Transverse colon (tissue), 4 donors: ENCODE measurements at regions not wholly inside any gene's neighbourhood (a gene's known extent, or its start where the extent isn't known, plus 50 kb on each side); places are given as distances from the start of the nearest gene placed in this dataset.

Experiments used
- DNase-seq: peaks from one replicate; pipeline ENCODE4 v3.0.0-alpha.2; 2019
- H3K27ac ChIP-seq, 4 donors: fragments of 200-600 bp; sonication (generic); 2 replicates each; pipeline ENCODE4 v1.5.1; 2016 to 2018; ENCODE audit warnings: inconsistent platforms in 4 of 4
- H3K27me3 ChIP-seq: fragments of 200-600 bp; sonication (generic); 2 replicates; pipeline ENCODE4 v1.5.1; 2017; ENCODE audit warnings: inconsistent platforms
- H3K36me3 ChIP-seq, 4 donors: fragments of 200-600 bp; sonication (generic); 2 replicates each; pipeline ENCODE4 v1.5.1; 2017 to 2019; ENCODE audit warnings: inconsistent platforms in 4 of 4
- H3K4me1 ChIP-seq, 4 donors: fragments of 200-600 bp; sonication (generic); 2 replicates each; pipeline ENCODE4 v1.5.1; 2017 to 2020; ENCODE audit warnings: inconsistent platforms in 4 of 4
- H3K4me3 ChIP-seq, 4 donors: fragments of 200-600 bp; sonication (generic); 1 replicate in 1 of 4; 2 replicates in 3 of 4; pipeline versions ENCODE4 v1.5.1 to v1.6.1; 2017 to 2019; ENCODE audit warnings: inconsistent platforms in 4 of 4
- H3K9me3 ChIP-seq, 2 donors: fragments of 200-600 bp; sonication (generic); 2 replicates each; pipeline ENCODE4 v1.5.1; 2017 to 2019; ENCODE audit warnings: inconsistent platforms in 2 of 2
- EP300 ChIP-seq: sonication (generic); formaldehyde crosslinking; IDR thresholded peaks from one replicate; pipeline ENCODE4 v1.6.1; 2017; ENCODE audit warnings: antibody characterized with exemption, low read depth
- POLR2A ChIP-seq: fragments of 450-650 bp; IDR thresholded peaks from one replicate; pipeline ENCODE4 v1.6.1; 2016; ENCODE audit warnings: antibody characterized with exemption, mild to moderate bottlenecking, moderate library complexity
- POLR2AphosphoS5 ChIP-seq, 3 donors: sonication (generic); formaldehyde crosslinking; IDR thresholded peaks; one replicate each; pipeline ENCODE4 v1.6.1; 2016; ENCODE audit warnings: antibody characterized with exemption in 3 of 3
- WGBS, 2 donors: methylation state at CpG; one replicate each; pipeline ENCODE4 v1.1.5; 2018; ENCODE audit warnings: low coverage in 1 of 2; 5-methylcytosine and 5-hydroxymethylcytosine counted together
- in situ Hi-C, 4 donors: fragments of 200-750 bp; cut with MboI; loops; one replicate each; pipeline versions ENCODE4 v1.15.0 to v1.15.1; 2017; ENCODE audit warnings: low sequenced_read_pairs in 3 of 4, low pct_ligation_motif_present in 1 of 4, low pct_unique_long_range_greater_than_20kb in 1 of 4
- intact Hi-C: fragments of 100-400 bp; cut with DNase I; formaldehyde crosslinking; loops from one replicate; pipeline ENCODE4 v1.15.1; 2023; ENCODE audit warnings: low total_unique reads
- TF ChIP-seq, protein P1 (sequence below), 5 experiments: fragments of 200-600 bp in 3 of 5; fragments of 450-650 bp in 2 of 5; sonication (generic) in 3 of 5; IDR thresholded peaks; 1 replicate in 2 of 5; 2 replicates in 3 of 5; pipeline ENCODE4 v1.5.1; 2016 to 2017; ENCODE audit warnings: antibody characterized with exemption in 5 of 5, inconsistent platforms in 3 of 5, mild to moderate bottlenecking in 2 of 5, moderate library complexity in 1 of 5

DNA sequence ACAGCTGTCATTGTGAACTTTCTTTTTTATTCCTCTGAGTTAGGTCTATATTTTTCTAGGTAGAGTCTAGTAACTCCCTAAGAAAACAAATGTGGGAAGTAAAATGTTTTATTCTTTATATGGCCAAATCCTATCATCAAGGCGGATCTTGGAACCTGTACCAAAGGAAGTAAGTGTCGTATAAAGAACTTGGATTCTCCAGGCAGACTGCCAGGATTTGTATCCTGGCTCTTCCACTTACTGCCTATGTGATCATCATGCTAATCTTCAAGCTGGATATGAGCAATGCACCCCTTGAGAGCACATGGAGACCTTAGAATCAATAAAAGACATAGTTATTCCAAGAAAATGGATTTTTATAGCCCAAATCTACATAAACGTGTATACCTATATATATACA lies 286.5 kb downstream of the PCDH17 start:
- DNase-seq = no peak
- no peak for TF ChIP-seq EP300
- intact Hi-C loops = no loop called here
- WGBS, 2 donors = 61 to 89% methylated on average over 3 of the region's 3 CpGs
- Histone ChIP-seq H3K27me3 (no peaks in the 10 kb centered on the region), H3K4me1 (no peaks in the 10 kb centered on the region), H3K27ac (no peak overlapping the region), H3K4me3 (no peak overlapping the region), H3K36me3 (no peaks in the 10 kb centered on the region), H3K9me3 (no peaks in the 10 kb centered on the region)
- in situ Hi-C loops = no loop called here

DNA sequence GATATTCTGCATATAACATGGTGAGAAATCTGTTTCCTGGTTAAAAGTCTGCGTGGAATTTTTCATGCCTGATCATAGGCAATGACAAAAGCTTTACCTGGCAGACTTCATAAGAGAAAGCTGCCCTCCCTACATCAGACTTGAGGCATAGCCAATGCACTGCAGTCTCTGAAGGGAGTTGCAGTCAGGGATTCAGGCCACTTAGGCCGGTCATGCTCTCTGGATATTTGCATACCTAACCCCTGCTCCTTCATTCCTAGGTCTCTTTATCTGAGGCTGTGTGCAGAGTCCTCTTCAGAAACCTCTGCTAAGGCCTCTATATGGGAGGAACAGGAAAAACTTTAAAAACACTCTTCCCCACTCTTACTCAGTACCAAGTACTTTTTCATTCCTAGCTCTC lies 287.4 kb downstream of the PCDH17 start:
- H3K9me3 ChIP-seq = no peaks in the 10 kb centered on the region
- intact Hi-C loops = no loop called here
- DNase-seq = no peak
- no peak for TF ChIP-seq EP300
- TF ChIP-seq, protein P1, sequence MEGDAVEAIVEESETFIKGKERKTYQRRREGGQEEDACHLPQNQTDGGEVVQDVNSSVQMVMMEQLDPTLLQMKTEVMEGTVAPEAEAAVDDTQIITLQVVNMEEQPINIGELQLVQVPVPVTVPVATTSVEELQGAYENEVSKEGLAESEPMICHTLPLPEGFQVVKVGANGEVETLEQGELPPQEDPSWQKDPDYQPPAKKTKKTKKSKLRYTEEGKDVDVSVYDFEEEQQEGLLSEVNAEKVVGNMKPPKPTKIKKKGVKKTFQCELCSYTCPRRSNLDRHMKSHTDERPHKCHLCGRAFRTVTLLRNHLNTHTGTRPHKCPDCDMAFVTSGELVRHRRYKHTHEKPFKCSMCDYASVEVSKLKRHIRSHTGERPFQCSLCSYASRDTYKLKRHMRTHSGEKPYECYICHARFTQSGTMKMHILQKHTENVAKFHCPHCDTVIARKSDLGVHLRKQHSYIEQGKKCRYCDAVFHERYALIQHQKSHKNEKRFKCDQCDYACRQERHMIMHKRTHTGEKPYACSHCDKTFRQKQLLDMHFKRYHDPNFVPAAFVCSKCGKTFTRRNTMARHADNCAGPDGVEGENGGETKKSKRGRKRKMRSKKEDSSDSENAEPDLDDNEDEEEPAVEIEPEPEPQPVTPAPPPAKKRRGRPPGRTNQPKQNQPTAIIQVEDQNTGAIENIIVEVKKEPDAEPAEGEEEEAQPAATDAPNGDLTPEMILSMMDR (IDR thresholded peaks at IDR 0.05) = no peak
- TF ChIP-seq POLR2AphosphoS5 (IDR thresholded peaks at IDR 0.05) = no peak
- TF ChIP-seq POLR2A = no peak
- no peaks in the 10 kb centered on the region for H3K4me1 ChIP-seq
- no peak overlapping the region for H3K27ac ChIP-seq
- no peaks in the 10 kb centered on the region for H3K27me3 ChIP-seq
- WGBS, 2 donors = 83 to 100% methylated on average over 1 to 2 of the region's 2 CpGs
- in situ Hi-C loops = no loop called here
- no peak overlapping the region for H3K4me3 ChIP-seq
- no peaks in the 10 kb centered on the region for H3K36me3 ChIP-seq

DNA sequence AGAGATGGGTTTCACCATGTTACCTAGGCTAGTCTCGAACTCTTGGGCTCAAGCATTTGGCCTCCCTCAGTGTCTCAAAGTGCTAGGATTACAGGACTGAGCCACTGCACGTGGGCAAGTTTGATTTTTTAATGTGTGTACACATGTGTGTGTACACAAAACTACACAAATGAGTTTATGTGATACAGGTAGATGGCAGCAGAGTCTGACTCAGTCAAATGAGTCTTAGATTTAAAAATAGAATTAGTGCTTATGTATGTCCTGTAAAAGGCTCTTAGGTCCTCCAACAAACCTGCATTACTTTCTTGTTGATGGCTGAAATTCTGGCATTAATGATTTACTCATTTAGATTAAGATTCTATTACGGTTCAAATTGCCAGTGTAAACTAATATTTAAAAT lies 293.7 kb downstream of the PCDH17 start:
- WGBS, 2 donors = 52 to 68% methylated on average over 2 to 3 of the region's 3 CpGs
- Histone ChIP-seq H3K4me1 (no peaks in the 10 kb centered on the region), H3K4me3 (no peak overlapping the region), H3K27me3 (no peaks in the 10 kb centered on the region), H3K27ac (no peak overlapping the region), H3K9me3 (no peaks in the 10 kb centered on the region), H3K36me3 (no peaks in the 10 kb centered on the region)
- TF ChIP-seq, protein P1 (IDR thresholded peaks at IDR 0.05) = no peak
- TF ChIP-seq EP300 (no peak), POLR2A (no peak), POLR2AphosphoS5 (IDR thresholded peaks at IDR 0.05) (no peak)
- in situ Hi-C loops = no loop called here
- DNase-seq = no peak
- intact Hi-C loops = no loop called here

DNA sequence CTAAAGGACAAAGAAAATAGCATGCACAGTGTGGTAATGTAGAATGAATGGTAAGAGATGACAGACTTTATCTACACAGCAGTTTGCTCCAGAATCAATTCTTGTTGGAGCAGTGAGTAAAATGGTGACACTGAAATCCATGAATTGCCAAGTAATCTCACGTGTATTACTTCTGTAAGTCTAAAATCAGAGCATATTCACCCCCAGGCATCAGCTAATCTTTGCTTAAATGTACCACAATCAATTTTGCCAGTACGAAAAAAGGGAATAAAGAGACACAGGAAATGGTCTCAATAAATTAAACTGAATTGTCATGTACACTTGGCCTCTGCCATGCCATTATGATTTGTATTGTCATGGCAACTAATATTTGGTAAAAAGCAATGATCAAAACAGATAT lies 294.2 kb downstream of the PCDH17 start:
- intact Hi-C loops = no loop called here
- no peaks in the 10 kb centered on the region for H3K36me3 ChIP-seq
- H3K27ac ChIP-seq = no peak overlapping the region
- WGBS, 2 donors = 39 to 60% methylated on average over 2 of the region's 2 CpGs
- TF ChIP-seq, protein P1 (IDR thresholded peaks at IDR 0.05) = no peak
- TF ChIP-seq POLR2AphosphoS5 (IDR thresholded peaks at IDR 0.05) (no peak), POLR2A (no peak), EP300 (no peak)
- in situ Hi-C loops = no loop called here
- no peak for DNase-seq
- H3K4me1 ChIP-seq = no peaks in the 10 kb centered on the region
- H3K9me3 ChIP-seq = no peaks in the 10 kb centered on the region
- no peaks in the 10 kb centered on the region for H3K27me3 ChIP-seq
- H3K4me3 ChIP-seq = no peak overlapping the region

DNA sequence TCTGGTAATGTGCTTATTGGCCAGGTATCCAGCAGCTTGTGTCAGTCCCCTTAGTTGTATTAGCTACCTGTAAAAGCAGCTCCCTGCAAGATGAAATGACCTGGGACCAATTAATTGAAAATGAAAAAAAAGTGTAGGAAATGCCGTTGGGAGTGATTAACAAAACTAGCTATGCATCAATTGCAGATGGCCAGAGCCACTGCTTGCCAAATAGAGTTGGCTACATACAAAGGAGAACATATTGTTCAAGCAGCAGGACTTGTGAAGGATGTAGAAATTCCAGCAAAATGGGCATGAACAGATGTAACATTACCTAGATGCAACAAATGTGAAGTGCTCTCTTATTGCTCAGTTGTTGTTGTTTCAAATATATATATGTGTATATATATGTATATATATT lies 300.5 kb downstream of the PCDH17 start:
- DNase-seq = no peak
- H3K9me3 ChIP-seq = no peaks in the 10 kb centered on the region
- WGBS, 2 donors = 58 to 73% methylated on average over 1 of the region's 1 CpG
- no peaks in the 10 kb centered on the region for H3K36me3 ChIP-seq
- H3K4me3 ChIP-seq = no peak overlapping the region
- no peaks in the 10 kb centered on the region for H3K4me1 ChIP-seq
- intact Hi-C loops = no loop called here
- no peak for TF ChIP-seq POLR2AphosphoS5 (IDR thresholded peaks at IDR 0.05)
- no peak for TF ChIP-seq POLR2A
- TF ChIP-seq EP300 = no peak
- TF ChIP-seq, protein P1 (IDR thresholded peaks at IDR 0.05) = no peak
- H3K27me3 ChIP-seq = no peaks in the 10 kb centered on the region
- in situ Hi-C loops = no loop called here
- H3K27ac ChIP-seq = no peak overlapping the region
